ENCODE measurements at regions not wholly inside any gene's neighbourhood (a gene's known extent, or its start where the extent isn't known, plus 50 kb on each side); places are given as distances from the start of the nearest gene placed in this dataset.

DNA sequence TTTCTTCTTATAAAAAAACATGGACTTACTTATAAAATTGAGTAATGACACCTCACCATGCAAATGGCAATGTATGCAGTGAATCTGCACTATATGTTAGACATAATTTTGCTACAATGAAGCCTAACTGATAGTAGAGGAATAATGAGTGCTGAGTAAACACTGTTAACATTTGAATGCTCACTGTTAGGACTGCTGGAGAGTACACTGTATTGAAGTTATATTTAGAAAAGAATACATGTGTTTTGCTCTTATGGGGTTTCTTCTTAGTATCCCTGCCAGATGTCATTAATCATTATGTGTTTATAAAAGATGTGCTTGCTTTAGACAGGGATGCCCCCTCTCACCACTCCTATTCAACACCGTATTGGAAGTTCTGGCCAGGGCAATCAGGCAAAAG, 111.1 kb upstream of the ZP4 start:
- H3K9me3 ChIP-seq (replicated peaks; ENCODE audit: insufficient read depth, low read length): no peaks in the 10 kb centered on the region
- no peaks in the 10 kb centered on the region for H3K9me2 ChIP-seq (replicated peaks; ENCODE audit: insufficient read depth, low read length)
- no peaks in the 10 kb centered on the region for H3K27me3 ChIP-seq (replicated peaks; ENCODE audit: insufficient read depth, low read length)
- H3K36me3 ChIP-seq (replicated peaks; ENCODE audit: insufficient read depth, low read length): no peaks in the 10 kb centered on the region
- no peak overlapping the region for H3K27ac ChIP-seq (ENCODE audit: low read length)
- no peak overlapping the region for H3K4me2 ChIP-seq (ENCODE audit: low read depth, low read length)
- TF ChIP-seq, protein P1, sequence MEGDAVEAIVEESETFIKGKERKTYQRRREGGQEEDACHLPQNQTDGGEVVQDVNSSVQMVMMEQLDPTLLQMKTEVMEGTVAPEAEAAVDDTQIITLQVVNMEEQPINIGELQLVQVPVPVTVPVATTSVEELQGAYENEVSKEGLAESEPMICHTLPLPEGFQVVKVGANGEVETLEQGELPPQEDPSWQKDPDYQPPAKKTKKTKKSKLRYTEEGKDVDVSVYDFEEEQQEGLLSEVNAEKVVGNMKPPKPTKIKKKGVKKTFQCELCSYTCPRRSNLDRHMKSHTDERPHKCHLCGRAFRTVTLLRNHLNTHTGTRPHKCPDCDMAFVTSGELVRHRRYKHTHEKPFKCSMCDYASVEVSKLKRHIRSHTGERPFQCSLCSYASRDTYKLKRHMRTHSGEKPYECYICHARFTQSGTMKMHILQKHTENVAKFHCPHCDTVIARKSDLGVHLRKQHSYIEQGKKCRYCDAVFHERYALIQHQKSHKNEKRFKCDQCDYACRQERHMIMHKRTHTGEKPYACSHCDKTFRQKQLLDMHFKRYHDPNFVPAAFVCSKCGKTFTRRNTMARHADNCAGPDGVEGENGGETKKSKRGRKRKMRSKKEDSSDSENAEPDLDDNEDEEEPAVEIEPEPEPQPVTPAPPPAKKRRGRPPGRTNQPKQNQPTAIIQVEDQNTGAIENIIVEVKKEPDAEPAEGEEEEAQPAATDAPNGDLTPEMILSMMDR (IDR thresholded peaks at IDR 0.05; ENCODE audit: low read length): no peak
- TF ChIP-seq EZH2 (optimal IDR thresholded peaks at IDR 0.05; ENCODE audit: low read depth, low read length) (no peak), EZH2phosphoT487 (IDR thresholded peaks at IDR 0.05; ENCODE audit: low read length) (no peak)
- H3K4me3 ChIP-seq (ENCODE audit: low read length): no peak overlapping the region
- H3K79me2 ChIP-seq (ENCODE audit: low read length): no peaks in the 10 kb centered on the region
- no peaks in the 10 kb centered on the region for H4K20me1 ChIP-seq (ENCODE audit: insufficient read depth, low read length)
- no peak overlapping the region for H3K9ac ChIP-seq (ENCODE audit: low read length)
- H3K4me1 ChIP-seq (ENCODE audit: low read length): no peaks in the 10 kb centered on the region
- no peak for DNase-seq
- no peak overlapping the region for H2AFZ ChIP-seq (ENCODE audit: low read length)
- H3F3A ChIP-seq (ENCODE audit: insufficient read depth, low read length): no peaks in the 10 kb centered on the region

DNA sequence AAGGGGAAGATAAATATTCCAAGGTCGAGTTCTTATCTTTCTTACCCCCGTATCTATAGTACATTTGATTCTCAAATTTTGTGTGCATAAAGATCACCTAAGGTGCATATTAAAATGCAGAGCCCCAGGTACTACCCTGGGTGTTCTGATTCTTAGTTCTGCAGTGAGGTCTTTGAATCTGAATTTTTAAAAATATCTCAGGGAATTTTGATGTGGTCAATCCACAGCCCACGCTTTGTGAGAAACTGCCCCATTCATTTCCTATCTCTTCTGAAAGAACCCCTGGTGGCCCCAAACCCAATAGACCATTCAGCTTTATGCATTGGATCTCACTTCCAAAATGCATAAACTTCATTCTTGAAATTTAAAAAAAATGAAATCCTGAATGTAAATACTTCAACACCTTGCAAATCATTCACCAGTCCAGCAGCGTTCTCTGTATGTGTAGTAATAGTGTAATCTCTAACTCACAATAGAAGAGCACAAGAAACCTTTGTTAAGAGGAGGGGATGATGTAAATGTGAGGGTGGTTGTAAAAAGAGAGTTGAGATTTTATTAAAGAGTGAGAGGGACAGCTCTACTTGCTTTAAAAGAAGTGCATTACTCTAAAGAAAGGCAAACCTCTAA, 108.8 kb upstream of the ZP4 start:
- Histone ChIP-seq H4K20me1 (ENCODE audit: insufficient read depth, low read length) (no peaks in the 10 kb centered on the region), H3K4me3 (ENCODE audit: low read length) (no peak overlapping the region), H3F3A (ENCODE audit: insufficient read depth, low read length) (no peaks in the 10 kb centered on the region), H3K9ac (ENCODE audit: low read length) (no peak overlapping the region), H2AFZ (ENCODE audit: low read length) (no peak overlapping the region), H3K79me2 (ENCODE audit: low read length) (no peaks in the 10 kb centered on the region), H3K27ac (ENCODE audit: low read length) (no peak overlapping the region), H3K27me3 (replicated peaks; ENCODE audit: insufficient read depth, low read length) (no peaks in the 10 kb centered on the region), H3K36me3 (replicated peaks; ENCODE audit: insufficient read depth, low read length) (no peaks in the 10 kb centered on the region), H3K9me3 (replicated peaks; ENCODE audit: insufficient read depth, low read length) (no peaks in the 10 kb centered on the region), H3K4me1 (ENCODE audit: low read length) (no peaks in the 10 kb centered on the region), H3K9me2 (replicated peaks; ENCODE audit: insufficient read depth, low read length) (no peaks in the 10 kb centered on the region), H3K4me2 (ENCODE audit: low read depth, low read length) (no peak overlapping the region)
- TF ChIP-seq EZH2phosphoT487 (IDR thresholded peaks at IDR 0.05; ENCODE audit: low read length) (no peak), EZH2 (optimal IDR thresholded peaks at IDR 0.05; ENCODE audit: low read depth, low read length) (no peak)
- TF ChIP-seq, protein P1 (IDR thresholded peaks at IDR 0.05; ENCODE audit: low read length): no peak
- DNase-seq: no peak

DNA sequence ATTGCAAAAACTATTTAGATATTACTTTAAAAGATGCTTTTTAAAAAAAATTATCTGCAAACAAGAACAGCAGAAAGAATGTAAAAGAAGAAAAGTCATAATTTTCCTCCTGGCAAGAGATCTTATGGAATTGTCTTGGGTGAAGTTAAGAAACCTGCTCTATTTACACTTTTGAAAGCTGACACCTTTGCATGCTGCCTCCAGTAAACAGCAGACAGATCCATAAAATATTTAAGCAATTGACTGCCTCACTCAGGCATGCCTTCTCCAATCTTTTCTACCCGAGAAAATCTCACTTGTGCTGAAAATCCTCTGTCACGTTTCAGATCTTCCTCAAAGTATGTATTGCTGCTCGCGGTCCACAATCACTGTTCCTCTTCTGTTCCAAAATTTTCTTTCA, 107.9 kb upstream of the ZP4 start:
- Histone ChIP-seq H3K4me1 (ENCODE audit: low read length) (no peaks in the 10 kb centered on the region), H3K27me3 (replicated peaks; ENCODE audit: insufficient read depth, low read length) (no peaks in the 10 kb centered on the region), H3K9me3 (replicated peaks; ENCODE audit: insufficient read depth, low read length) (no peaks in the 10 kb centered on the region), H3K9me2 (replicated peaks; ENCODE audit: insufficient read depth, low read length) (no peaks in the 10 kb centered on the region), H3K4me3 (ENCODE audit: low read length) (no peak overlapping the region), H3K27ac (ENCODE audit: low read length) (no peak overlapping the region), H2AFZ (ENCODE audit: low read length) (no peak overlapping the region), H4K20me1 (ENCODE audit: insufficient read depth, low read length) (no peaks in the 10 kb centered on the region), H3K9ac (ENCODE audit: low read length) (no peak overlapping the region), H3K4me2 (ENCODE audit: low read depth, low read length) (no peak overlapping the region), H3F3A (ENCODE audit: insufficient read depth, low read length) (no peaks in the 10 kb centered on the region), H3K36me3 (replicated peaks; ENCODE audit: insufficient read depth, low read length) (no peaks in the 10 kb centered on the region), H3K79me2 (ENCODE audit: low read length) (no peaks in the 10 kb centered on the region)
- no peak for TF ChIP-seq EZH2phosphoT487 (IDR thresholded peaks at IDR 0.05; ENCODE audit: low read length)
- no peak for TF ChIP-seq EZH2 (optimal IDR thresholded peaks at IDR 0.05; ENCODE audit: low read depth, low read length)
- TF ChIP-seq, protein P1 (IDR thresholded peaks at IDR 0.05; ENCODE audit: low read length): no peak
- no peak for DNase-seq

Data from MM.1S (cell line).